MCF 10A (cell line): ENCODE measurements at regions not wholly inside any gene's neighbourhood (a gene's known extent, or its start where the extent isn't known, plus 50 kb on each side); places are given as distances from the start of the nearest gene placed in this dataset.

ENCODE experiments used
- BruUV-seq: library from RNA; stranded (reverse); fragments of 400-500 nt; replicated peaks from 2 replicates; lab custom pipeline; 2021; lab: Mats Ljungman, UMichigan
- CTCF ChIA-PET: fragments of 300-600 bp; sonication (Branson Sonifier 250); formaldehyde crosslinking; extraction: SDS; loops from one replicate; lab custom pipeline; 2021; ENCODE audit warnings: antibody characterized with exemption, inconsistent platforms; lab: Yijun Ruan, JAX
- POLR2A ChIA-PET: fragments of 300-600, 350-650 bp; sonication (Branson Sonifier 250); formaldehyde crosslinking; extraction: SDS; loops from one replicate; lab custom pipeline; 2020; ENCODE audit warnings: antibody characterized with exemption, inconsistent platforms; lab: Yijun Ruan, JAX
- DNase-seq: peaks from one replicate; pipeline ENCODE4 v3.0.0-alpha.2; 2018; ENCODE audit not compliant: unreplicated experiment
- H3K27ac Mint-ChIP-seq: one replicate; pipeline ENCODE4 v1.8.0; 2022; ENCODE audit warnings: mild to moderate bottlenecking, low read depth, mixed read lengths; ENCODE audit not compliant: unreplicated experiment
- H3K27me3 Mint-ChIP-seq: one replicate; pipeline ENCODE4 v1.8.0; 2022; ENCODE audit warnings: mixed read lengths; ENCODE audit not compliant: insufficient read depth, unreplicated experiment
- H3K36me3 Mint-ChIP-seq: one replicate; pipeline ENCODE4 v1.8.0; 2022; ENCODE audit warnings: mild to moderate bottlenecking, moderate library complexity, mixed read lengths; ENCODE audit not compliant: insufficient read depth, unreplicated experiment
- H3K4me1 Mint-ChIP-seq: one replicate; pipeline ENCODE4 v1.8.0; 2022; ENCODE audit warnings: mixed read lengths; ENCODE audit not compliant: insufficient read depth, unreplicated experiment
- H3K4me3 Mint-ChIP-seq: one replicate; pipeline ENCODE4 v1.8.0; 2022; ENCODE audit warnings: mild to moderate bottlenecking, moderate library complexity, mixed read lengths; ENCODE audit not compliant: unreplicated experiment
- H3K9me3 Mint-ChIP-seq: one replicate; pipeline ENCODE4 v1.8.0; 2022; ENCODE audit warnings: mixed read lengths; ENCODE audit not compliant: unreplicated experiment
- intact Hi-C: fragments of 100-400 bp; cut with micrococcal nuclease; formaldehyde crosslinking; loops from 2 replicates; pipeline ENCODE4 v1.14.1; 2022
- TF ChIP-seq, protein P1 (sequence below): fragments of 200-600 bp; IDR thresholded peaks from one replicate; pipeline ENCODE4 v1.8.0; 2022; ENCODE audit warnings: antibody characterized with exemption, mild to moderate bottlenecking; ENCODE audit not compliant: unreplicated experiment

DNA sequence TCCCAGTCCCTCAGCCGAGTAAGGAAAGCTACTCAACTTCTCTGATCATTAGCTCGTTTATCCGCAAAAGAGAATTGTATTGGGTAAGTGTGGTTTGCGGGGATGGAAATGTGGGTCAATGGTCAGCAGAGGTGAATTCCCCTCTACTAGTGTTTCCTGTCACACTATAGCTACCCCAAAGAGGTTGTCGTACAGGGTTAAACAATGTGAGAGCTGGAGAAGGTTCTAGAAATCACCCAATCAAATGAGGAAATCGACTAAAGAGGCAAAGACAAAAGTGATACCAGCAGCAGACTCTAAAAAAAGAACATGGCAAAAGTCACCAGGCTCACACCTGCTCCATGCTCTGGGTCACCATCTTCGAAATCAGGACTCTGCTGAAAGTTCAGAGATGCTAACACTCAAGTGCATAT, 144.7 kb upstream of the ITGA4 start:
- intact Hi-C loops: no loop called here
- TF ChIP-seq, protein P1, sequence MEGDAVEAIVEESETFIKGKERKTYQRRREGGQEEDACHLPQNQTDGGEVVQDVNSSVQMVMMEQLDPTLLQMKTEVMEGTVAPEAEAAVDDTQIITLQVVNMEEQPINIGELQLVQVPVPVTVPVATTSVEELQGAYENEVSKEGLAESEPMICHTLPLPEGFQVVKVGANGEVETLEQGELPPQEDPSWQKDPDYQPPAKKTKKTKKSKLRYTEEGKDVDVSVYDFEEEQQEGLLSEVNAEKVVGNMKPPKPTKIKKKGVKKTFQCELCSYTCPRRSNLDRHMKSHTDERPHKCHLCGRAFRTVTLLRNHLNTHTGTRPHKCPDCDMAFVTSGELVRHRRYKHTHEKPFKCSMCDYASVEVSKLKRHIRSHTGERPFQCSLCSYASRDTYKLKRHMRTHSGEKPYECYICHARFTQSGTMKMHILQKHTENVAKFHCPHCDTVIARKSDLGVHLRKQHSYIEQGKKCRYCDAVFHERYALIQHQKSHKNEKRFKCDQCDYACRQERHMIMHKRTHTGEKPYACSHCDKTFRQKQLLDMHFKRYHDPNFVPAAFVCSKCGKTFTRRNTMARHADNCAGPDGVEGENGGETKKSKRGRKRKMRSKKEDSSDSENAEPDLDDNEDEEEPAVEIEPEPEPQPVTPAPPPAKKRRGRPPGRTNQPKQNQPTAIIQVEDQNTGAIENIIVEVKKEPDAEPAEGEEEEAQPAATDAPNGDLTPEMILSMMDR: no peak
- Mint-ChIP-seq H3K27ac (no peak overlapping the region), H3K9me3 (no peaks in the 10 kb centered on the region), H3K36me3 (no peaks in the 10 kb centered on the region), H3K27me3 (no peaks in the 10 kb centered on the region), H3K4me3 (no peak overlapping the region), H3K4me1 (no peaks in the 10 kb centered on the region)
- CTCF ChIA-PET: interaction anchor here (0.5 to 1.3 kb wide), 3 partner anchors 10 to 15 kb away, joined by 3 to 7 read pairs (median 4); no protein-coding TSS in a partner anchor
- POLR2A ChIA-PET: no interaction called here
- no peak for DNase-seq
- BruUV-seq: no TSS peak

DNA sequence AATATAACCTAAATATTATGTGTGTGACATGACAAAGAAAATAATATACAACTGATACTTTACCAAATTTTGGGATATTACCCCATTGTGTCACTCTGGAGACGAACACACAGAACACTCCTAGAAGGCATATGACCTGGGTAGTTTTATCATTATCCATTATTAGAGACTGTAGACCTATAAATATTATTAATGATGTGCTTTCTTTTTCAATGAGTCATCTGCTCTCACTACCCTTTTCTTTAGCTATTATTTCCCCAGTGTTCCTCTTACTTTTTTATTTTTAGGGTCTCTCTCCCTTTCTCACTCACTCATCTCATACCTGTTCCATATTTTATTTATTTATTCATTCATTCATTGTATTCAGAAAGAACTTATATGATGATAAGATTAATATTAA, 143.3 kb upstream of the ITGA4 start:
- Mint-ChIP-seq H3K27ac (no peak overlapping the region), H3K9me3 (no peaks in the 10 kb centered on the region), H3K4me1 (no peaks in the 10 kb centered on the region), H3K27me3 (no peaks in the 10 kb centered on the region), H3K4me3 (no peak overlapping the region), H3K36me3 (no peaks in the 10 kb centered on the region)
- ChIA-PET CTCF (no interaction called here), POLR2A (no interaction called here)
- intact Hi-C loops: no loop called here
- TF ChIP-seq, protein P1: no peak
- DNase-seq: no peak
- no TSS peak for BruUV-seq

DNA sequence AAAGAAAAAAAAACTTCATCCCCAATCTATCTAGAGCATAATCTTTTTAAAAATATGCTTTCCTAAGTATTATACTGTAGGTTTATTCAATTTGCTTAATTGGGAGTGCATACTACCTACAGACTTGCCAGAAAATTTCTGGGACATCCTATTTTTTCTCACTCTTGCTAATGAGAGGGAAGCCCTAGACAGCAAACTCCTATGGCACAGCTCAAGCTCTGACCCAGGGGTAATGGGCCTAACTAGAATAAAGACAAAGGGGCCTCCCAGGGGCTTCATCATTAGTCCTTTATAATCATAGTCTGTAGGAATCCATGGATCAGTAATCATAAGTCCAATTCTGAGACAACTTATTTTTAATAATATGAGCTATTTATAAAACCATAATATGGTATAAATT, 142.6 kb upstream of the ITGA4 start:
- intact Hi-C loops: no loop called here
- TF ChIP-seq, protein P1: no peak
- Mint-ChIP-seq H3K27ac (no peak overlapping the region), H3K27me3 (no peaks in the 10 kb centered on the region), H3K4me1 (no peaks in the 10 kb centered on the region), H3K36me3 (no peaks in the 10 kb centered on the region), H3K4me3 (no peak overlapping the region), H3K9me3 (no peaks in the 10 kb centered on the region)
- BruUV-seq: no TSS peak
- no peak for DNase-seq
- ChIA-PET CTCF (interaction anchor here (0.6 kb wide), 1 partner anchor 173 kb away, joined by 3 read pairs; no protein-coding TSS in a partner anchor), POLR2A (no interaction called here)

DNA sequence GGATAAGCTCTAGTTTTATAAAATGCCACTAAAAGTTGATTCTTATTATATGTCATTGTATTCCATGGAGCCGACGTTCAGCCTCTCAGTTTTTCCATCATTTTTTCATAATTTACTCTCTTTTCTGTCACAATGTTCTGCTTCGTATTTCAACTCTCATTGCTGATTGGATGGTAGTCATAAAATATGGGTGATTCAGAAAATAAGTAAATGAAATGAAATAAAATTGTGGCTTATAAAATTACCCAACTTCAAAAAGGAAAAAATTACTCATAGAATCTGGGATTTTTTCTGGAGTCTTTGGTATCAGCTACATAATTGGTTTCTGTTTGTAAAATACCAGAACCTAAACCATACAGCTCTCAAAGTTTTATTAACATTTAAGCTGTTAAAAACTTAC, 139.7 kb upstream of the ITGA4 start:
- H3K27me3 Mint-ChIP-seq: no peaks in the 10 kb centered on the region
- TF ChIP-seq, protein P1: no peak
- intact Hi-C loops: no loop called here
- no peak for DNase-seq
- no peaks in the 10 kb centered on the region for H3K9me3 Mint-ChIP-seq
- ChIA-PET CTCF (interaction anchor here (0.7 kb wide), 1 partner anchor 185 kb away, joined by 3 read pairs; no protein-coding TSS in a partner anchor), POLR2A (no interaction called here)
- no peaks in the 10 kb centered on the region for H3K36me3 Mint-ChIP-seq
- no peak overlapping the region for H3K27ac Mint-ChIP-seq
- BruUV-seq: no TSS peak
- H3K4me1 Mint-ChIP-seq: no peaks in the 10 kb centered on the region
- H3K4me3 Mint-ChIP-seq: no peak overlapping the region
